HG03064 (cell line): ENCODE measurements at regions not wholly inside any gene's neighbourhood (a gene's known extent, or its start where the extent isn't known, plus 50 kb on each side); places are given as distances from the start of the nearest gene placed in this dataset.
A peak's percentile ranks its signal among the peaks of the same experiment; 100 is the strongest.

Experiments used
- ATAC-seq: cut with Tn5 transposase; IDR thresholded peaks from one replicate; pipeline ENCODE4 v1.9.1; 2021; ENCODE audit warnings: low read depth; ENCODE audit not compliant: unreplicated experiment

GRCh38 chr2:33788044-33788443 is 188.9 kb upstream of the FAM98A start:
- ATAC-seq, result no peak

GRCh38 chr2:33786881-33787280 is 187.8 kb upstream of the FAM98A start:
- ATAC-seq, result no peak

- ATAC-seq, result peak; percentile 96
Measured at GRCh38 chr2:33785201-33786106, 186.4 kb upstream of the FAM98A start.

GRCh38 chr2:33784488-33784887 is 185.4 kb upstream of the FAM98A start:
- ATAC-seq, result no peak

GRCh38 chr2:33782395-33783230 is 183.5 kb upstream of the FAM98A start:
- no peak for ATAC-seq

GRCh38 chr2:33777786-33778185 is 178.7 kb upstream of the FAM98A start:
- ATAC-seq, result no peak

- no peak for ATAC-seq
Measured at GRCh38 chr2:33775306-33775705, 176.2 kb upstream of the FAM98A start.

- ATAC-seq, result no peak
Measured at GRCh38 chr2:33770023-33770422, 170.9 kb upstream of the FAM98A start.

- no peak for ATAC-seq
Measured at GRCh38 chr2:33766175-33766574, 167.1 kb upstream of the FAM98A start.

- ATAC-seq, result no peak
Measured at GRCh38 chr2:33765122-33765521, 166.0 kb upstream of the FAM98A start.

- ATAC-seq, result no peak
Measured at GRCh38 chr2:33764551-33764950, 165.5 kb upstream of the FAM98A start.

GRCh38 chr2:33763671-33764310 is 164.7 kb upstream of the FAM98A start:
- ATAC-seq, result no peak

GRCh38 chr2:33762636-33763035 is 163.5 kb upstream of the FAM98A start:
- ATAC-seq, result no peak

GRCh38 chr2:33746208-33746800 is 147.2 kb upstream of the FAM98A start:
- no peak for ATAC-seq

- ATAC-seq, result no peak
Measured at GRCh38 chr2:33735096-33735495, 136.0 kb upstream of the FAM98A start.

GRCh38 chr2:33730804-33731203 is 131.7 kb upstream of the FAM98A start:
- ATAC-seq, result no peak

GRCh38 chr2:33730193-33730592 is 131.1 kb upstream of the FAM98A start:
- ATAC-seq, result no peak

GRCh38 chr2:33729353-33729752 is 130.3 kb upstream of the FAM98A start:
- no peak for ATAC-seq

GRCh38 chr2:33728106-33728505 is 129.0 kb upstream of the FAM98A start:
- ATAC-seq, result no peak

GRCh38 chr2:33727361-33728032 is 128.4 kb upstream of the FAM98A start:
- no peak for ATAC-seq
